Astrocyte (in vitro differentiated cells and primary cell): ENCODE measurements at regions not wholly inside any gene's neighbourhood (a gene's known extent, or its start where the extent isn't known, plus 50 kb on each side); places are given as distances from the start of the nearest gene placed in this dataset.

Source experiments
- DNase-seq: peaks from one replicate; pipeline ENCODE4 v3.0.0-alpha.2; 2010; ENCODE audit warnings: low read depth
- FAIRE-seq: peaks from 2 replicates; lab custom pipeline; 2011; peaks lifted over from hg19 to GRCh38; lab: Jason Lieb, UNC
- H2AFZ ChIP-seq: 2 replicates; pipeline ENCODE4 v1.6.0; 2012; ENCODE audit warnings: low read depth, low read length, inconsistent platforms
- H3K27ac ChIP-seq: 2 replicates; pipeline ENCODE4 v1.5.1; 2011; ENCODE audit warnings: low read depth, low read length, inconsistent platforms
- H3K27me3 ChIP-seq: 2 replicates; pipeline ENCODE4 v1.6.0; 2011; ENCODE audit warnings: low read length, inconsistent platforms; ENCODE audit not compliant: insufficient read depth
- H3K36me3 ChIP-seq: 2 replicates; pipeline ENCODE4 v1.5.1; 2011; ENCODE audit warnings: low read length, inconsistent platforms; ENCODE audit not compliant: insufficient read depth
- H3K4me1 ChIP-seq: 2 replicates; pipeline ENCODE4 v1.5.1; 2011; ENCODE audit warnings: low read length, inconsistent platforms; ENCODE audit not compliant: insufficient read depth
- H3K4me2 ChIP-seq: 2 replicates; pipeline ENCODE4 v1.6.0; 2012; ENCODE audit warnings: low read length, inconsistent platforms
- H3K4me3 ChIP-seq: 2 replicates; pipeline ENCODE4 v1.5.1; 2011; ENCODE audit warnings: low read depth, mild to moderate bottlenecking, low read length, inconsistent platforms; ENCODE audit not compliant: insufficient read depth
- H3K79me2 ChIP-seq: 2 replicates; pipeline ENCODE4 v1.6.0; 2012; ENCODE audit warnings: mild to moderate bottlenecking, low read length, inconsistent platforms; ENCODE audit not compliant: insufficient read depth
- H3K9ac ChIP-seq: 2 replicates; pipeline ENCODE4 v1.6.0; 2012; ENCODE audit warnings: mild to moderate bottlenecking, low read length, inconsistent platforms
- H3K9me3 ChIP-seq: 2 replicates; pipeline ENCODE4 v1.5.1; 2012; ENCODE audit warnings: low read depth, mild to moderate bottlenecking, low read length, inconsistent platforms; ENCODE audit not compliant: insufficient read depth
- H4K20me1 ChIP-seq: 2 replicates; pipeline ENCODE4 v1.6.0; 2012; ENCODE audit warnings: low read length, inconsistent platforms; ENCODE audit not compliant: insufficient read depth
- H3K27ac Mint-ChIP-seq: one replicate; pipeline ENCODE4 v1.8.0; 2021; ENCODE audit warnings: mild to moderate bottlenecking, mixed read lengths; ENCODE audit not compliant: unreplicated experiment
- H3K27me3 Mint-ChIP-seq: one replicate; pipeline ENCODE4 v1.8.0; 2021; ENCODE audit warnings: low read depth, mixed read lengths; ENCODE audit not compliant: unreplicated experiment
- H3K36me3 Mint-ChIP-seq: one replicate; pipeline ENCODE4 v1.8.0; 2021; ENCODE audit warnings: low read depth, mixed read lengths; ENCODE audit not compliant: unreplicated experiment
- H3K4me1 Mint-ChIP-seq: one replicate; pipeline ENCODE4 v1.8.0; 2021; ENCODE audit warnings: low read depth, mixed read lengths; ENCODE audit not compliant: unreplicated experiment
- H3K4me3 Mint-ChIP-seq: one replicate; pipeline ENCODE4 v1.8.0; 2021; ENCODE audit warnings: mild to moderate bottlenecking, moderate library complexity, mixed read lengths; ENCODE audit not compliant: unreplicated experiment
- H3K9me3 Mint-ChIP-seq: one replicate; pipeline ENCODE4 v1.8.0; 2021; ENCODE audit warnings: mild to moderate bottlenecking, mixed read lengths; ENCODE audit not compliant: unreplicated experiment
- CTCF ChIP-seq: IDR thresholded peaks from 2 replicates; pipeline ENCODE4 v1.5.1; 2011; ENCODE audit warnings: low read depth, mild to moderate bottlenecking, inconsistent platforms, low read length, moderate library complexity; ENCODE audit not compliant: insufficient read depth
- EZH2 ChIP-seq: IDR thresholded peaks from 2 replicates; pipeline ENCODE4 v1.6.1; 2012; ENCODE audit warnings: mild to moderate bottlenecking, low read length, inconsistent platforms; ENCODE audit not compliant: insufficient read depth

DNA sequence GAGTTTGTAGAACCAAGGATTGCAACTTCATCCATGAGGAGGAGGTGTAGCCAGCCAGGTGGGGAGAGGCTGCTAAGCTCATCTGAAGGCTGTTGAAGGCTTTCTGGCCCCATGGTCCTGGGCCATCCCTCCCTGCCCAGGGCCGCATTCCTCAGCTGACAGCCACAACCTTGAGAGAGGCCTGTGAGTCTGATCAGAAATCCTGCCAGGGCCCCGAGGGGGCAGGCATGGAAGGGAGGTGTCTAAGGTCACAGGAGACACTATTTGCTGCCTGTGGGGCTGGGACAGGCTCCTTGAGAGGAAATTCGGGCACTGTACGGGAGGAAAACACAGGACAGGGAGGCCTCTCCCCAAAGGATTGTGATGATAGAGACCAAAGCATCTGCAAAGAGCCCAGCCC is 88.1 kb upstream of the IGLL5 start:
- Histone ChIP-seq H3K4me3 (no peak overlapping the region), H3K79me2 (no peaks in the 10 kb centered on the region), H3K4me1 (no peaks in the 10 kb centered on the region), H3K4me2 (no peak overlapping the region), H4K20me1 (no peaks in the 10 kb centered on the region), H3K9me3 (no peaks in the 10 kb centered on the region), H3K27ac (no peak overlapping the region), H3K36me3 (no peaks in the 10 kb centered on the region), H3K9ac (no peak overlapping the region), H3K27me3 (no peaks in the 10 kb centered on the region), H2AFZ (no peak overlapping the region)
- Mint-ChIP-seq H3K4me3 (no peak overlapping the region), H3K27ac (no peak overlapping the region), H3K4me1 (peaks cover 4% of the 10 kb centered on the region), H3K9me3 (no peaks in the 10 kb centered on the region), H3K36me3 (no peaks in the 10 kb centered on the region), H3K27me3 (peaks cover 48% of the 10 kb centered on the region)
- FAIRE-seq (no peak), DNase-seq (no peak)
- TF ChIP-seq EZH2 (no peak), CTCF (no peak)

DNA sequence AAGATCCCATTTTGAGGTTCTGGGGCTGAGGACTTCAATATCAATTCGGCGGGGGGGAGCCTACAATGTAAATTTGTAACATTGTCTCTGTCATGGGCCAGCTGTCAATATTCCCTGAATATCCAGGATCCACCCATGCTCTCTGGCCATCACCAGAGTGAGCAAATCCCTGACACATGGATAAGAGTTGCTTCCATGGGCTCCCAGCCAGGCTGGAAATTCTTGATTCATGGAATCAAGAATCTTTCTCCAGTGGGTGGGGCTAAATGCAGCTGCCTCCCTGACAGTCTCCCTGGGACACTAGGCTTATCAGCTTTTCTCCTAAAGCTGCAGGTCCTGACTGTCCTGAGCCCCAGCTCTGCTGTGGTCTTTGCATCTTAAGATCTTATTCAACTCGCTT is 86.9 kb upstream of the IGLL5 start:
- no peak overlapping the region for H3K27ac Mint-ChIP-seq
- H4K20me1 ChIP-seq, result no peaks in the 10 kb centered on the region
- peaks cover 42% of the 10 kb centered on the region for H3K27me3 Mint-ChIP-seq
- H3K36me3 ChIP-seq, result no peaks in the 10 kb centered on the region
- FAIRE-seq (no peak), DNase-seq (no peak)
- H3K9ac ChIP-seq, result no peak overlapping the region
- no peak overlapping the region for H3K4me3 ChIP-seq
- no peak overlapping the region for H3K4me2 ChIP-seq
- no peaks in the 10 kb centered on the region for H3K27me3 ChIP-seq
- H3K79me2 ChIP-seq, result no peaks in the 10 kb centered on the region
- no peaks in the 10 kb centered on the region for H3K4me1 ChIP-seq
- TF ChIP-seq EZH2 (no peak), CTCF (no peak)
- no peak overlapping the region for H3K27ac ChIP-seq
- no peaks in the 10 kb centered on the region for H3K36me3 Mint-ChIP-seq
- H3K9me3 ChIP-seq, result no peaks in the 10 kb centered on the region
- H3K4me1 Mint-ChIP-seq, result peaks cover 4% of the 10 kb centered on the region
- H2AFZ ChIP-seq, result no peak overlapping the region
- no peak overlapping the region for H3K4me3 Mint-ChIP-seq
- no peaks in the 10 kb centered on the region for H3K9me3 Mint-ChIP-seq

DNA sequence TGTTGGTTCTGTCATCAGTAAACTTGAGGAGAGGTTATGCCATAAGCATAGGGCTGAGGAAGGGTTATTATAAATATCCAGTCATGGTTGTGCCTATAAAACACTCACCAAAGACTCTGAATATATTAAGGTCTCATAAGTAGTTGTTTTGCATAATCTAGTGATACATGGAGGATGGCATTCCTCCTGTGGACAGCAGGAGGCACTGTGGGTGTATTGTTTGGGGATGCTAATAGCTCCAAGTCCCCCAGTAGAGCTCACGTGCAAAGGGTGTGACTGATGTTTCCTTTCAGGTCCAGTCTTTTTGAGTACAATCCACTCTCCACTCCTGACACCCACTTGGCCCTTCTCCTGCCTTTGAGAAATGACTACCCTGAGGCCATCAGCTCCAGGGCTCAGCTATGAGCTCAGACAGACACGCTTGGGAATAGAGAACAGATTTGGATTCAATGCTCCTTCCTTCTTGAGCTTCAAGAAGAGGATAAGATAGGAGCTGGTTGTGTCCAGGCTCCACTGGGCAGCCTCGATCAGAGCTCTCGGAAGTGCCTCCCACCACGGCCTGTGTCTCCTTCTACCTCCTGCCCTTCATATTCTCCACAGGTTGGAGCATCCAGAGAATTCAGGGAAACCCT is 85.2 kb upstream of the IGLL5 start:
- Histone ChIP-seq H3K36me3 (no peaks in the 10 kb centered on the region), H4K20me1 (no peaks in the 10 kb centered on the region), H3K27ac (no peak overlapping the region), H3K4me3 (no peak overlapping the region), H3K79me2 (no peaks in the 10 kb centered on the region), H3K9ac (no peak overlapping the region), H3K4me1 (no peaks in the 10 kb centered on the region), H3K27me3 (peaks cover 6% of the 10 kb centered on the region), H3K9me3 (no peaks in the 10 kb centered on the region), H3K4me2 (no peak overlapping the region), H2AFZ (no peak overlapping the region)
- Mint-ChIP-seq H3K4me1 (peaks cover 4% of the 10 kb centered on the region), H3K4me3 (no peak overlapping the region), H3K27me3 (peaks cover 46% of the 10 kb centered on the region), H3K9me3 (no peaks in the 10 kb centered on the region), H3K27ac (no peak overlapping the region), H3K36me3 (no peaks in the 10 kb centered on the region)
- TF ChIP-seq EZH2 (no peak), CTCF (no peak)
- DNase-seq (no peak), FAIRE-seq (no peak)
